Inflammatory macrophage (primary cell): ENCODE measurements at regions not wholly inside any gene's neighbourhood (a gene's known extent, or its start where the extent isn't known, plus 50 kb on each side); places are given as distances from the start of the nearest gene placed in this dataset.

Experiments
- DNase-seq, 2 donors: peaks; one replicate each; pipeline ENCODE4 v3.0.0-alpha.2; 2020 to 2022

DNA sequence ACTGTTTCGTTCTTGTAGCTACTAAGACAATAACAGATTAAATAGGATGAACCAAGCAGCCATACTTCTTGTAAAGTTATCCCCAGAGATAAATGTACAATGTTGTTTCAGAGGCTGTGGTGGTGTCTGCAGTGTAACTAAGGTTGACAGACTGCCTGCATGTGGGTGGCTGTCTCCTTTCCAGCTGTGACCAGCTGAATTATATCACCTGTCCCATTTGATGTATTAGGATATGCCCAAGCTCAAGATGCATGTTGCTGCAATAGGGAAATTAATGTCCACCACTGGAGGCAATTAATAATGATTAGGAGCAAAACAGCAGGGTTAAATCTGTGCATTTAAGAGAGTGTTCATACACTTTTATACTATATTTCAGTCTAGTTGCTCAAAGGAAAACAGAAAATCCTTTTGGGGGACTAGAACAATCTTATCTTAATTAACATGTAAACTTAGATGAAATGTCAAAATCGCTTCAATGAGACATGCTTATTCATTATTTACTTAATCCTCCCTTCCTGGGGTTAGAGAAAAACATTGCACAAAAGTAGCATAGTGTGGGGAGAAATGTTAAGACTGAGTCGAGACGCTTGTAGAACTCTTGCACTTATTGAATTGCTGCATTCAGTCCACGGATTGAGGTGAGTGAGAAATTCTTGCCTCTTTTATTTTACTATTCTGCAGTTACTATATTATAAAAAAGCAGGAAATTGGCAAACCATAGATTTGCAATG is 269.0 kb downstream of the SNX10 start:
- DNase-seq: no peak

DNA sequence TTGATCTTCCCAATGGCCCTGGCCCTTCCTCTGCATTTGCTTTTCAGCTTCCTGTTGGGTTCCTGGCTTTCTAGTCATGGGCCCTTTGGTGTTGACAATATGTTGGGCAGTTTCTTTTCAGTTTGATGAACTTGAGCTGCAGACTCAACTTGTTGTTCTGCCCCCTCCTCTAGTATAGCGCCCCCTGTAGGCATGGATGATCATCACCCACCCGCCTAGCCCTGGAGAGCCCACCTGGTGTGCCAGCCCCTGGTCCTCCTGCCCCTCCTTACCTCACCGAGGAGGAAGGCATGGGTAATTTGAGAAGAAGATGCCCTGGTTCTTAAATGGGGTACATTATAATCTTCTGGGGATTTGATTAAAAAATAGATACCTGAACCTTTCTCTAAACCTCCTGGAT is 271.2 kb downstream of the SNX10 start:
- no peak for DNase-seq

DNA sequence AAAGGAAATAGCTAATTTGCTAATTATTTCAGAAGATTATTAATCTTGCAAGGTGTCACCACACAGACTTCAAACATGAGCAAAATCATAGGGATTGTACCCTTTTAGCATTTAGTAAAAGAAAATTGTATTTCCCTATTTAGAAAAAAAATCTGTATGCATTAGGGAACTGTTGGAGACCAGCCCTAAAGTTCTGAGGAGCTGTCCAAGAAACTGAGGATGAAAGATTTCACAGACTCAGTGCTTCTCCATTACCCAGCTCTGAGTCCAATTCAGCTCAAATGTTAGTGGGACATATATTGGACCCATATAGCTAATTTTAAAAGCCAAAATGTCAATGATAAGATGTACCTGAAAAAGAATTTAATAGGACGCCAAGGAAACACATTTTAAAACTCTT is 271.7 kb downstream of the SNX10 start:
- DNase-seq: no peak

- no peak for DNase-seq
Observed at GRCh38 chr7:26567266-26567665, 275.6 kb downstream of the SNX10 start.

DNA sequence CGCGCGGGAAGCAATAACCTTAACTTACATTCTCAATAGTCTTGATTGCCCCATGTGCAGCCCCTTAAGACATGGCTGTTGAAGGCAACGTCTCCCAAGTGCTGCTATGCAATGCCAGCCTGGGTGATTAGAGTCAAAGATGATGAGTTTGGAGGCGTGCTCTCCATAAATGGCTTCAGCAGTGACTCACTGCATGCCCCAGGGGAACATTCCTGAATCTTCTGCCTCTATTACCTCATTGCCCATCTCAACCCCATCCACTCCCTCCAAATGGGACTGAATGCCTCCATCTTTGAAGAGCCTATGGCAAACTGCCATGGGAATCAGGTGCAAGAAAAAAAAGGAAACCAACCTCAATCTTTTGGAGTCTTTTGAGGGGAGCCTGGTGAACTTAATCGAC is 282.8 kb downstream of the SNX10 start:
- DNase-seq: no peak

GRCh38 chr7:26580064-26580591 is 284.3 kb downstream of the SKAP2 start:
- no peak for DNase-seq

GRCh38 chr7:26580711-26581110 is 283.7 kb downstream of the SKAP2 start:
- DNase-seq: no peak

DNA sequence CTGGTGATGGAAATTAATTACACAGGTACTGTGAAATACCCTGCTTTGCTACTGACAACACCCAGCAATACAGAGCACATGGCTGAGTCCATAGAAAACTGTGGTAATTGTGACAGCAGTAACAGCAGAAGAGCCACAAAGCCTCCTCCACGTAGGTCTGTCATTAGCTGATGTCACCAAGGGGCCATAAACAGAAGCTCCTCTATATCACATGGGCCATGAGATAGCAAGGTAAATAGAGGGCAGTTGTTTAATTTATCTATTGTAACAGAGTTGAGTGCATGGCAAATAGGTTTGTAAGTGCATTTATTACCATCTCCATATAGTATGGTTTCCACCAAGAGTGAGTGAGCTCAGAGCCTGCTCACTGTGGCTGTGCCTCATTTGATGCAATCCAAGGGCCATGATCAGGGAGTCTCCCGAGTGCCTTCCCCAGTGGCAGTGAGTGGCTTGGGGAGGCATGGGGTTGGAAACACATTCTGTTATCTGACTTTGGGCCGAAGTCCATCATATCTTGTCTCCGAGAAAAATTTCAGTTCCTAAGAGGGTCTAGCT is 281.2 kb downstream of the SKAP2 start:
- DNase-seq: no peak

DNA sequence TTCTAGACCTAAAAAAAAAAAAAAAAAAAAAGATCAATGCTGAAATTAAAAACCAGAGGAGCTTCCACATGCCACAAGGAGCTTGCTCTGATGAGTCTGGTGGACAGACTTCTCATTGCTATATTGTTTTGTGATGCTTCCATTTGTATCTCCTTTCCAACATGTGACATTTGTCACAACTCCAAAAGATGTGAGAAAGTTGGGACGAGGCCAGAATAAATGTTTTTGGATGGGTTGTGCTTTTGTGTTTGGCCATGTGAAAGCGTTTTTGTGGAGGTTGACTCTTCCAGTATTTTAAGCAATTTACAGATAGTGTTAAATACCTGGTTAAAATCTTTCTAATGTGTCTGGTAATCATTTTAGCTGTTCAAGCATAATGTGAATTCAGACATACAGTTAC is 280.1 kb downstream of the SKAP2 start:
- DNase-seq: no peak

DNA sequence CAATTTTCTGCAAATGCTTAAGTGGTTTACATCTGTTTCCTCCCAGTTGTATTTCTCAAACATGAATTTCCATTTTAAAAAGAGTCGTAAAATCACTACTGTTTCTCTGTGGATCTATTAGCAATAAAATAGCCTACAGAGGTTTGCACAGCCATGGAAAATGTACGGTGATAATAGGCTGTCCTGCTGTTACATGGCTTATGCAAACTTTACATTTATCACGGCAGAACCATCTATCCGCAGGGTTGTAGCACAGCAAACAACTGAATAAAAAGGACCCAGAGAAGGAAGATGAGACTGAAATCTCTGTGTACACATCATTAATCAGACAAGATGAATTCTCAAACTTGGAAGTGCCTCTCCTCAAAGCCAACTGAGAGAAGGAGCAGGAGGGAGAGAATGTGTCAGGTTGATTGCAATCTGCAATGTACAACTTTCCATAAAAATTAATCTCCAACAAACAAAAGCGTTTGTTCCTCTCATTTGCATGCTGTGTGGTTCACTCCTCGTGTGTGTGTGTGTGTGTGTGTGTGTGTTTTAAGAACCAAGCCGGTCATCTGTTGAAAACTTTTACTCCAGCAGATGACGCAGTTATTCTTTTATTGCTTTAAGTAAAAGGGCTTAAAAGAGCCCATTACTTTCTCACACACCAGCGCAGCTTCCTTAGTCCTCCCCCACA is 279.3 kb downstream of the SKAP2 start:
- no peak for DNase-seq

- no peak for DNase-seq
Observed at GRCh38 chr7:26587536-26587935, 276.9 kb downstream of the SKAP2 start.

DNA sequence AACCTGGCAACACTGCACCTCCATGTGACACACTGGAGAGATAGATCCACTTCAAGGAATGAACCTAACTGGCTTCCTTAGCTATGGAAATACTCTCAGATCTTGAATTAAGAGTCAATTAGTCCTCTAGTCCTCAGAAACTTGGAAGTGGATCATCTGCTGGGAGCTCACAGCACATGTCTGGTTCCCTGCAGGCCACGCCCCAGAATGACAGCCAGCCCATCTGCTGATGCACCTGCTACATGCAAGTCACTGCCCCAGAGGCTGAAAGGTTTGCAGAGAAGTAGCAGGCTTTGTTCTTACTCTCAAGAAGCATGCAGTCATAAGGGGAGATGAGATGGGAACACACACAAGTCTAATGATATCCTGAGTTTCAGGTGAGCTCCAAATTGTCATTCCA is 275.9 kb downstream of the SKAP2 start:
- DNase-seq: no peak

- DNase-seq: peak in 1 of 2 donors; percentile 4
Observed at GRCh38 chr7:26590709-26591108, 273.7 kb downstream of the SKAP2 start.

DNA sequence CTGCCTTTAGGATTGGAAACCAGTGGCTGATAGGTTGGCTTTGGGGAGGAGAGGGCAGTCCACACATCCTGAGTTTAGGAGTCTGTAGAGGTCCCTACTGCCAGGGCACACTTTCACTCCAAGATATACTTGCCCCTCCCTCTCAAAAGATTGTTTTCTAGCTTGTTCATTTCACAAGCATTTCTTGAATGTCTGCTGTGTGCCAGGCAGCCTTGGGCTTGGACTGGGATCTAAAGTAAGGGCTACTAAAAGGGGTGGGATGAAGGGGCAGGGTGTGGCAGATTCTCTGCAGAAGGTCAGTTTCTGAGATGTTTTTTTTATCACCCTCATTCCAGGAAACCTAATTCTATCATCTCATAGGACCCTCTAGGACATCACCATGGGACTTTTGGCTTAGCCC is 272.4 kb downstream of the SKAP2 start:
- no peak for DNase-seq

DNA sequence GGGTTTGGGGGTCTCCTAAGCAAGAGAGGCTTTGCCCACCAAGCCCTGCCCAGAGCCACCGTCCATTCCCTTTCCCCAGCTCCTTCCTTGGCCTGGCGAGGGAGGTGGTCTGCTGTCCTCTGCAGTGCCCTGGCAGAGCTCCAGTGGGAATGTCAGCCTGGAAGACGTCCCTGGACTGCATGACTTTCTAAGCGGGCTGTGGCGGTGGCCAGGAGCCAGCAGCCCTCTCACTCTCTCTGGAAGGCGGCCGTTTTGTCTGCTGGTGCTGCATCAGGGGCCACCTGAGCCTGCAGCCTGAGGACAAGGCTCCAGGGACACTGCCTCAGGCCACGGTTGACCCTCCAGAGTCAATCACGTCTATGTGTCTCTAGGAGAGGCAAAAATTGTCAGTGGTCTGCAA is 271.0 kb downstream of the SKAP2 start:
- no peak for DNase-seq

- DNase-seq: no peak
Observed at GRCh38 chr7:26593896-26594295, 270.5 kb downstream of the SKAP2 start.

GRCh38 chr7:26594553-26594952 is 269.8 kb downstream of the SKAP2 start:
- no peak for DNase-seq

DNA sequence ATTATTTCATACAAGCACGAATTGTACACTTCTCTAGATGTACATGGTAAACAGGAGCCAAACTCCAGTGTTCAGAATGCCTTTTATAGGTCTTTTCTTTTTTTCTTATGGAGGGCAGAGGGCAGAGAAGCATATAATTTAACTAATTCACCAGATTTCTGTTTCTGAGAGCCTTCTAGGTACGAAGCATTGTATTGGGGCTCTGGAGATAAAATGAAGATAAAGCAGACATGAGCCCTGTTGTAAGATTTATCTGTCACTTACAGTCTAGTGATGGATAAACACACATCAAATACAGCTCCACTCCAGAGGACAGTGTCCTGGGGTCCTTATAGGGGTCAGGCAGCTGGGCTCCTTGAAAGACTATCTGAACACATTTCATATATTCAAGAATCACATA is 265.5 kb downstream of the SKAP2 start:
- no peak for DNase-seq

DNA sequence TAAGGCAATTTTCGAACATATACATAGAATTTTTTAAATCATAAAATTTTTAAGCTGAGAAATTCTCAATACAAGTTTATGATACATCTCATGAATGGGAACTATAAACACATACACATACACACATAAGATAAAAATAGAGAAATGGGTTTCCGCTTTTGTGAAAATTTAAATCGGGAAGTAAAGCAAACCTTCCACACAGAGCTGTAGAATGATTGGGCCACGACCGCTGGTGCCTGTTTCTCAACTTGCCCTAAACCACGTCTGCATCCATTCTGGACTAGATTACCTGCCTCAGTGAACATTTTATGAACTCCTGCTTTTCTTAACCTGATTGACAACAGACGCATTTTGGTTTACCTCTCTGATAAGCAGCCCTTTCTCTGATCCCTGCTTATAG is 264.4 kb downstream of the SKAP2 start:
- peak; percentile 28 to 35 for DNase-seq

GRCh38 chr7:26600411-26600810 is 264.0 kb downstream of the SKAP2 start:
- no peak for DNase-seq

GRCh38 chr7:26603631-26604030 is 260.8 kb downstream of the SKAP2 start:
- no peak for DNase-seq

GRCh38 chr7:26608402-26608801 is 256.0 kb downstream of the SKAP2 start:
- DNase-seq: no peak

DNA sequence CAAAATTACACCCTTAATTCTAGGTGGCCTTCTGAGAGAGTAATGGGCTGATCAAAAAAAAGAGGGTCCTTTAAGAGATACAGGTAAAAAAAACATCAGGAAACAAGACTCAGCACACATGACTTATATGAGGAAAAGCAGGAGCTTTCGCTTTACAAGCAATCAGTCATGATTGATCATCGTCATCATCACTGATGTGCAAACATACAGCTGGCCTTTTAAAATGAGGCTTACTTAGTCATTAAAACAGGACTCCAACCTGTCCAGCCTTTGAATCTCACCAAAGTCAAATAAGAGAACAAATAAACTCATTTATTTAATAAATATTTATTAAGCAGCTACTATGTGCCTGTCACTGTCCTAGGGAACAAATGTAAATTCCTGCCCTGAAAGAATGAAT is 255.3 kb downstream of the SKAP2 start:
- DNase-seq: no peak

DNA sequence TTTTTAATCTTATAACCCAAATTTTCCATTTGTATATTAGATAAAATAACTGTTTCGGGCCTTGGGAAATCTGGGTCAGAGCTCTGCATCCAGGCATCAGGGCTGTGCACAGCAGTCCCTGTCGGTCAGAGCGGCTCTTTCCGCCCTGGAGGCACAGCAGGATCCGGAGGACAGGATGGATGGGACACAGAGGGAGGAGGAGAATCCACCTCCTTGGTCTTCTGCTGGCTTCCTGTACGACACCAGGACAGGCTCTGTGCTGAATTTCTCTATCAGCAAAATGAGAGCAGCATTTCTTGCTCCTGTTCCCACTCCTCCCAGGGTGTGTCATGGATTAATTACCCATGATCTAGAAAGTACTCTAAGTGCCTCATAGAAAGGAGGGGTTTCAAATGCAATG is 254.9 kb downstream of the SKAP2 start:
- no peak for DNase-seq
